NB4 (cell line): ENCODE measurements at regions not wholly inside any gene's neighbourhood (a gene's known extent, or its start where the extent isn't known, plus 50 kb on each side); places are given as distances from the start of the nearest gene placed in this dataset.

Experiments used
- CTCF ChIP-seq: IDR thresholded peaks from one replicate; pipeline ENCODE4 v1.5.1; 2012; ENCODE audit warnings: low read depth, low read length
- MAX ChIP-seq: IDR thresholded peaks from 2 replicates; pipeline ENCODE4 v1.6.1; 2011; ENCODE audit warnings: low read depth, low read length
- MYC ChIP-seq: IDR thresholded peaks from 2 replicates; pipeline ENCODE4 v1.6.1; 2011; ENCODE audit warnings: low read depth, low read length
- POLR2A ChIP-seq: IDR thresholded peaks from 2 replicates; pipeline ENCODE4 v1.6.1; 2011; ENCODE audit warnings: mild to moderate bottlenecking; ENCODE audit not compliant: insufficient read length; ENCODE audit errors: extremely low read depth

DNA sequence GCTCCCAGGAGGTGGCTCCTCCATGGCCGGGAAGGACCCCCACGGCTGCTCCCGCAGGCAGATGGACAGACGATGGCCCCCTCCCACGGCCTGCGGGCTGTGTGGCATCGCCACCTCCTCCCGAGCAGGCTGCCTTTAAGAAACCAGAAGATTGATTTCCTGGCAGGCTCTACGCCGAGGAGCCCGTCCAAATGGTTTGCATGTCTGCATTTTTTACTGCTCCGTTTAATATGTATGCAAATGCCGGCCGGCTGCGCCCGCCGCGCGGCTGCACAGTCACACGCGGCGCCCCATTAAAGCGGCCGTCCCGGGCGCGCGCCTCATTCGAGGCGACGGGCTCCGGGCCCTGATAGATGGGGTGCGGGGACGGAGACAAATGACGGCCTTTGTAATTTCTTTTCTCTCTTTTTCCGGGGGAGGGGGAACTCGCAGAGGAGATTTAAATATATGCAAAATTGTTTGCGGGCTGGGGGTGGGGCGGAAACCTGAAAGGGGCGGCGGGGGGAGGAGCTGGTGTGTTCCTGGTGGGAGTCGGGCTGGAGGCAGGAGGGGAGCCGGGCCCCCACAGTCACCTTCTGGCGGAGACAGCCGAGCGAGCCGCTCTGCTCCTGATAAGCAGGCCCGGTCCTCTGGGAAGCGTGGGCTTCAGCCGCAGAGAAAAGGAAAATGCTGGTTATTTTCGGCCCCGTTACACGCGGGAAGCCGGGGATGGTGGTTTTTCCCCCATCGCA, 158.7 kb upstream of the IER5L start:
- TF ChIP-seq CTCF (no peak), POLR2A (no peak), MYC (no peak), MAX (no peak)
